ENCODE measurements at regions not wholly inside any gene's neighbourhood (a gene's known extent, or its start where the extent isn't known, plus 50 kb on each side); places are given as distances from the start of the nearest gene placed in this dataset.

GRCh38 chr10:110376767-110377160 lies 72.0 kb upstream of the SMNDC1 start:
- Histone ChIP-seq H3K27ac (ENCODE audit: low read depth, low read length, poor library complexity, severe bottlenecking) (no peak overlapping the region), H3K27me3 (ENCODE audit: insufficient read depth, low read length) (no peaks in the 10 kb centered on the region), H3K4me1 (ENCODE audit: insufficient read depth, low read length, severe bottlenecking) (peaks cover 4% of the 10 kb centered on the region), H3K9me2 (ENCODE audit: low read depth, low read length) (no peaks in the 10 kb centered on the region), H3F3A (ENCODE audit: insufficient read depth, low read length) (no peaks in the 10 kb centered on the region), H3K9ac (ENCODE audit: low read length) (no peak overlapping the region), H3K79me2 (ENCODE audit: insufficient read depth, low read length) (no peaks in the 10 kb centered on the region), H3K4me3 (ENCODE audit: low read depth, low read length, poor library complexity, severe bottlenecking) (no peak overlapping the region), H2AFZ (ENCODE audit: low read length) (no peak overlapping the region), H3K36me3 (ENCODE audit: insufficient read depth, low read length) (no peaks in the 10 kb centered on the region), H4K20me1 (ENCODE audit: insufficient read depth, low read length) (no peaks in the 10 kb centered on the region), H3K4me2 (ENCODE audit: low read length) (no peak overlapping the region), H3K9me3 (ENCODE audit: low read length) (no peaks in the 10 kb centered on the region)
- TF ChIP-seq EZH2 (IDR thresholded peaks at IDR 0.05; ENCODE audit: borderline replicate concordance, low read length) (no peak), CTCF (IDR thresholded peaks at IDR 0.05; ENCODE audit: low read length) (no peak)

- Histone ChIP-seq H3K9me2 (ENCODE audit: low read depth, low read length) (no peaks in the 10 kb centered on the region), H3K79me2 (ENCODE audit: insufficient read depth, low read length) (no peaks in the 10 kb centered on the region), H3K9me3 (ENCODE audit: low read length) (no peaks in the 10 kb centered on the region), H3K27me3 (ENCODE audit: insufficient read depth, low read length) (no peaks in the 10 kb centered on the region), H3F3A (ENCODE audit: insufficient read depth, low read length) (no peaks in the 10 kb centered on the region), H2AFZ (ENCODE audit: low read length) (no peak overlapping the region), H3K4me1 (ENCODE audit: insufficient read depth, low read length, severe bottlenecking) (peaks cover 14% of the 10 kb centered on the region), H4K20me1 (ENCODE audit: insufficient read depth, low read length) (no peaks in the 10 kb centered on the region), H3K4me2 (ENCODE audit: low read length) (no peak overlapping the region), H3K4me3 (ENCODE audit: low read depth, low read length, poor library complexity, severe bottlenecking) (no peak overlapping the region), H3K36me3 (ENCODE audit: insufficient read depth, low read length) (no peaks in the 10 kb centered on the region), H3K27ac (ENCODE audit: low read depth, low read length, poor library complexity, severe bottlenecking) (no peak overlapping the region), H3K9ac (ENCODE audit: low read length) (no peak overlapping the region)
- TF ChIP-seq CTCF (IDR thresholded peaks at IDR 0.05; ENCODE audit: low read length) (no peak), EZH2 (IDR thresholded peaks at IDR 0.05; ENCODE audit: borderline replicate concordance, low read length) (no peak)
Observed at GRCh38 chr10:110378006-110378405, 73.3 kb upstream of the SMNDC1 start.

GRCh38 chr10:110378533-110379108 lies 73.9 kb upstream of the SMNDC1 start:
- no peaks in the 10 kb centered on the region for H3K36me3 ChIP-seq (ENCODE audit: insufficient read depth, low read length)
- H4K20me1 ChIP-seq (ENCODE audit: insufficient read depth, low read length): no peaks in the 10 kb centered on the region
- H3K9me2 ChIP-seq (ENCODE audit: low read depth, low read length): no peaks in the 10 kb centered on the region
- H3F3A ChIP-seq (ENCODE audit: insufficient read depth, low read length): no peaks in the 10 kb centered on the region
- no peaks in the 10 kb centered on the region for H3K9me3 ChIP-seq (ENCODE audit: low read length)
- no peaks in the 10 kb centered on the region for H3K79me2 ChIP-seq (ENCODE audit: insufficient read depth, low read length)
- no peak overlapping the region for H3K4me2 ChIP-seq (ENCODE audit: low read length)
- H3K27me3 ChIP-seq (ENCODE audit: insufficient read depth, low read length): no peaks in the 10 kb centered on the region
- H3K27ac ChIP-seq (ENCODE audit: low read depth, low read length, poor library complexity, severe bottlenecking): no peak overlapping the region
- TF ChIP-seq EZH2 (IDR thresholded peaks at IDR 0.05; ENCODE audit: borderline replicate concordance, low read length) (no peak), CTCF (IDR thresholded peaks at IDR 0.05; ENCODE audit: low read length) (no peak)
- H2AFZ ChIP-seq (ENCODE audit: low read length): no peak overlapping the region
- H3K4me1 ChIP-seq (ENCODE audit: insufficient read depth, low read length, severe bottlenecking): peaks cover 14% of the 10 kb centered on the region
- H3K9ac ChIP-seq (ENCODE audit: low read length): no peak overlapping the region
- H3K4me3 ChIP-seq (ENCODE audit: low read depth, low read length, poor library complexity, severe bottlenecking): no peak overlapping the region

Data from OCI-LY1 (cell line).